IMR-90 (cell line): ENCODE measurements at regions not wholly inside any gene's neighbourhood (a gene's known extent, or its start where the extent isn't known, plus 50 kb on each side); places are given as distances from the start of the nearest gene placed in this dataset.

Source experiments
- ATAC-seq: fragments of 200-7000 bp; cut with Tn5 transposase; 2 replicates; pipeline ENCODE4 v1.9.1; 2020; ENCODE audit warnings: low read depth, mild to moderate bottlenecking, moderate library complexity
- BruUV-seq: library from RNA; stranded (reverse); fragments of 400-500 nt; replicated peaks from 2 replicates; lab custom pipeline; 2021; lab: Mats Ljungman, UMichigan
- CTCF ChIA-PET: fragments of 300-600 bp; formaldehyde crosslinking; extraction: SDS; loops from one replicate; lab custom pipeline; 2021; ENCODE audit warnings: antibody characterized with exemption; lab: Yijun Ruan, JAX
- POLR2A ChIA-PET: fragments of 300-600 bp; sonication (Branson Sonifier 250); formaldehyde crosslinking; loops from one replicate; lab custom pipeline; 2022; ENCODE audit warnings: antibody characterized with exemption; ENCODE audit not compliant: unreplicated experiment; lab: Charles Lee
- DNase-seq: peaks from one replicate; pipeline ENCODE4 v3.0.0; 2013
- H2AFZ ChIP-seq: replicated peaks from 2 replicates; pipeline ENCODE3; 2013; ENCODE audit warnings: low read length, mild to moderate bottlenecking; ENCODE audit not compliant: poor library complexity
- H2AK5ac ChIP-seq: 2 replicates; pipeline ENCODE4 v1.6.1; 2013; ENCODE audit warnings: low read depth, low read length, inconsistent platforms
- H2AK9ac ChIP-seq: replicated peaks from 2 replicates; pipeline ENCODE3; 2013; ENCODE audit warnings: mild to moderate bottlenecking, low read depth, low read length, moderate library complexity; ENCODE audit not compliant: poor library complexity
- H2BK120ac ChIP-seq: 2 replicates; pipeline ENCODE4 v1.6.1; 2013; ENCODE audit warnings: low read depth, low read length, inconsistent platforms
- H2BK15ac ChIP-seq: 3 replicates; pipeline ENCODE4 v1.6.1; 2013; ENCODE audit warnings: low read depth, low read length, inconsistent platforms
- H2BK20ac ChIP-seq: 2 replicates; pipeline ENCODE4 v1.6.1; 2013; ENCODE audit warnings: low read depth, mild to moderate bottlenecking, inconsistent platforms, low read length, moderate library complexity
- H2BK5ac ChIP-seq: 2 replicates; pipeline ENCODE4 v1.6.1; 2013; ENCODE audit warnings: mild to moderate bottlenecking, low read depth, low read length, inconsistent platforms; ENCODE audit not compliant: poor library complexity, severe bottlenecking
- H3K14ac ChIP-seq: replicated peaks from 2 replicates; pipeline ENCODE4 v1.6.1; 2013; ENCODE audit warnings: low read depth, low read length, inconsistent platforms
- H3K18ac ChIP-seq: 2 replicates; pipeline ENCODE4 v1.6.1; 2013; ENCODE audit warnings: low read depth, low read length, control low read depth
- H3K23ac ChIP-seq: 2 replicates; pipeline ENCODE4 v1.6.1; 2013; ENCODE audit warnings: low read depth, low read length, inconsistent platforms
- H3K27ac ChIP-seq: 2 replicates; pipeline ENCODE4 v1.5.1; 2013; ENCODE audit warnings: mild to moderate bottlenecking, control low read depth, low read length; ENCODE audit not compliant: insufficient read depth
- H3K27me3 ChIP-seq: 2 replicates; pipeline ENCODE4 v1.6.1; 2013; ENCODE audit warnings: low read length; ENCODE audit not compliant: control insufficient read depth, insufficient read depth
- H3K36me3 ChIP-seq: 2 replicates; pipeline ENCODE4 v1.6.1; 2013; ENCODE audit warnings: low read length, mixed read lengths; ENCODE audit not compliant: control insufficient read depth, insufficient read depth
- H3K4ac ChIP-seq: 2 replicates; pipeline ENCODE4 v1.6.1; 2013; ENCODE audit warnings: low read depth, low read length, inconsistent platforms
- H3K4me1 ChIP-seq: 2 replicates; pipeline ENCODE4 v1.6.1; 2013; ENCODE audit warnings: low read length, mixed read lengths; ENCODE audit not compliant: control insufficient read depth, insufficient read depth
- H3K4me2 ChIP-seq: 2 replicates; pipeline ENCODE4 v1.6.1; 2013; ENCODE audit warnings: low read depth, mild to moderate bottlenecking, control low read depth, low read length, moderate library complexity
- H3K4me3 ChIP-seq: 2 replicates; pipeline ENCODE4 v1.5.1; 2013; ENCODE audit warnings: low read depth, mild to moderate bottlenecking, control low read depth, low read length, moderate library complexity; ENCODE audit not compliant: insufficient read depth
- H3K56ac ChIP-seq: 2 replicates; pipeline ENCODE4 v1.6.1; 2013; ENCODE audit warnings: low read length, inconsistent platforms; ENCODE audit not compliant: insufficient read depth; ENCODE audit errors: extremely low read depth
- H3K79me1 ChIP-seq, 2 experiments: 2 replicates each; pipeline ENCODE4 v1.6.1; 2013; ENCODE audit warnings: low read length in 2 of 2, inconsistent platforms in 1 of 2, low read depth in 1 of 2
- H3K9ac ChIP-seq: 2 replicates; pipeline ENCODE4 v1.6.1; 2013; ENCODE audit warnings: low read depth, low read length, control low read depth
- H3K9me1 ChIP-seq: 2 replicates; pipeline ENCODE4 v1.6.1; 2013; ENCODE audit warnings: low read length, inconsistent platforms; ENCODE audit not compliant: insufficient read depth
- H3K9me3 ChIP-seq: 2 replicates; pipeline ENCODE4 v1.6.1; 2013; ENCODE audit warnings: low read length; ENCODE audit not compliant: control insufficient read depth, insufficient read depth
- H4K20me1 ChIP-seq: 2 replicates; pipeline ENCODE4 v1.6.1; 2013; ENCODE audit warnings: low read length, inconsistent platforms; ENCODE audit not compliant: insufficient read depth
- H4K5ac ChIP-seq: 2 replicates; pipeline ENCODE4 v1.6.1; 2013; ENCODE audit warnings: mild to moderate bottlenecking, low read depth, low read length, control low read depth
- H4K8ac ChIP-seq, 2 experiments: 2 replicates each; pipeline ENCODE4 v1.6.1; 2013; ENCODE audit warnings: low read depth in 2 of 2, low read length in 2 of 2, control low read depth in 1 of 2, inconsistent platforms in 1 of 2
- H4K91ac ChIP-seq: 2 replicates; pipeline ENCODE4 v1.6.1; 2013; ENCODE audit warnings: low read depth, low read length, inconsistent platforms; ENCODE audit not compliant: insufficient read depth
- BHLHE40 ChIP-seq: fragments of 150-350 bp; IDR thresholded peaks from 2 replicates; pipeline ENCODE4 v1.6.1; 2016; ENCODE audit warnings: mild to moderate bottlenecking, low read depth, low read length
- CHD1 ChIP-seq: IDR thresholded peaks from 2 replicates; pipeline ENCODE4 v1.6.1; 2012; ENCODE audit warnings: low read depth, low read length, improper control_type of control experiment
- ELK1 ChIP-seq: fragments of 150-350 bp; IDR thresholded peaks from 2 replicates; pipeline ENCODE4 v1.6.1; 2016; ENCODE audit warnings: low read depth, mild to moderate bottlenecking, low read length, moderate library complexity, borderline replicate concordance
- MAFK ChIP-seq: IDR thresholded peaks from 2 replicates; pipeline ENCODE4 v1.6.1; 2012; ENCODE audit warnings: low read depth, low read length, improper control_type of control experiment
- MAZ ChIP-seq: IDR thresholded peaks from 2 replicates; pipeline ENCODE4 v1.6.1; 2012; ENCODE audit warnings: low read depth, mild to moderate bottlenecking, low read length, improper control_type of control experiment, moderate library complexity, borderline replicate concordance
- MXI1 ChIP-seq: IDR thresholded peaks from 2 replicates; pipeline ENCODE4 v1.6.1; 2012; ENCODE audit warnings: low read depth, mild to moderate bottlenecking, low read length, moderate library complexity, borderline replicate concordance
- NFE2L2 ChIP-seq: fragments of 150-350 bp; IDR thresholded peaks from 2 replicates; pipeline ENCODE4 v1.6.1; 2016; ENCODE audit warnings: low read depth, mild to moderate bottlenecking, low read length
- POLR2A ChIP-seq: IDR thresholded peaks from 2 replicates; pipeline ENCODE4 v1.6.1; 2012; ENCODE audit warnings: mild to moderate bottlenecking, low read depth, low read length
- RAD21 ChIP-seq: IDR thresholded peaks from 2 replicates; pipeline ENCODE4 v1.6.1; 2012; ENCODE audit warnings: low read length, improper control_type of control experiment
- RCOR1 ChIP-seq: IDR thresholded peaks from 2 replicates; pipeline ENCODE4 v1.6.1; 2012; ENCODE audit warnings: mild to moderate bottlenecking, low read length, improper control_type of control experiment; ENCODE audit not compliant: insufficient replicate concordance
- RFX5 ChIP-seq: IDR thresholded peaks from 2 replicates; pipeline ENCODE4 v1.8.0; 2012; ENCODE audit warnings: low read depth, mild to moderate bottlenecking, low read length, moderate library complexity
- SMC3 ChIP-seq: fragments of 150-350 bp; IDR thresholded peaks from 2 replicates; pipeline ENCODE4 v1.6.1; 2016; ENCODE audit warnings: low read depth, mild to moderate bottlenecking, antibody characterized with exemption, low read length, moderate library complexity
- WGBS, 2 experiments: methylation state at CpG; one replicate each; pipeline versions ENCODE4 v1.1.5 to v1.1.7; 2013; ENCODE audit warnings: missing lambda C conversion rate in 2 of 2; ENCODE audit not compliant: insufficient read length in 1 of 2; ENCODE audit errors: extremely low coverage in 2 of 2; 5-methylcytosine and 5-hydroxymethylcytosine counted together
- dilution Hi-C: fragments of 300-500 bp; cut with HindIII; formaldehyde crosslinking; loops from one replicate; pipeline ENCODE4 v1.14.3; 2018; ENCODE audit warnings: low sequenced_read_pairs; ENCODE audit not compliant: unreplicated experiment
- in situ Hi-C: fragments of 300-500 bp; cut with MboI; formaldehyde crosslinking; loops from 3 replicates; pipeline ENCODE4 v1.14.3; 2019; ENCODE audit warnings: low sequenced_read_pairs, inconsistent platforms, mixed read lengths
- intact Hi-C: fragments of 100-400 bp; cut with micrococcal nuclease; formaldehyde crosslinking; loops from 2 replicates; pipeline ENCODE4 v1.10.0; 2022
- TF ChIP-seq, protein P1 (sequence below): fragments of 150-350 bp; IDR thresholded peaks from 2 replicates; pipeline ENCODE4 v1.6.1; 2017; ENCODE audit warnings: mild to moderate bottlenecking, antibody characterized with exemption, low read length, low read depth
- TF ChIP-seq, protein P2 (sequence below): conservative IDR thresholded peaks from 2 replicates; pipeline ENCODE4 v1.5.1; 2012; ENCODE audit warnings: mild to moderate bottlenecking, low read depth, low read length, improper control_type of control experiment

- no peaks in the 10 kb centered on the region for H3K9me3 ChIP-seq
Observed at GRCh38 chr17:13753154-13753553, 151.4 kb upstream of the HS3ST3A1 start.

More at GRCh38 chr17:13753154-13753553, 151.4 kb upstream of the HS3ST3A1 start:
- Histone ChIP-seq H3K18ac (no peak overlapping the region), H3K4me2 (no peak overlapping the region), H2BK120ac (no peak overlapping the region), H3K4me3 (no peak overlapping the region), H2BK5ac (no peak overlapping the region), H3K27me3 (no peaks in the 10 kb centered on the region), H3K14ac (no peak overlapping the region), H2BK20ac (no peak overlapping the region), H3K9me1 (no peaks in the 10 kb centered on the region), H4K5ac (no peak overlapping the region), H2AFZ (no peak overlapping the region), H3K56ac (no peak overlapping the region), H2BK15ac (no peak overlapping the region), H3K23ac (no peak overlapping the region), H3K9ac (no peak overlapping the region), H3K4ac (no peak overlapping the region), H2AK5ac (no peak overlapping the region), H3K79me1 (no peaks in the 10 kb centered on the region), H2AK9ac (no peak overlapping the region), H4K91ac (no peak overlapping the region), H4K8ac (no peak overlapping the region), H3K36me3 (no peaks in the 10 kb centered on the region), H4K20me1 (no peaks in the 10 kb centered on the region), H3K4me1 (peaks cover 5% of the 10 kb centered on the region; the same call in 1 of the 2 replicates), H3K27ac (no peak overlapping the region)
- in situ Hi-C loops (no loop called here), intact Hi-C loops (no loop called here), dilution Hi-C loops (no loop called here)
- BruUV-seq = no TSS peak
- CTCF ChIA-PET = no interaction called here
- WGBS, 2 experiments = no CpG with 5 or more reads among the region's 3 CpGs
- ATAC-seq (no peak), DNase-seq (no peak)
- POLR2A ChIA-PET = no interaction called here
- TF ChIP-seq, protein P1, sequence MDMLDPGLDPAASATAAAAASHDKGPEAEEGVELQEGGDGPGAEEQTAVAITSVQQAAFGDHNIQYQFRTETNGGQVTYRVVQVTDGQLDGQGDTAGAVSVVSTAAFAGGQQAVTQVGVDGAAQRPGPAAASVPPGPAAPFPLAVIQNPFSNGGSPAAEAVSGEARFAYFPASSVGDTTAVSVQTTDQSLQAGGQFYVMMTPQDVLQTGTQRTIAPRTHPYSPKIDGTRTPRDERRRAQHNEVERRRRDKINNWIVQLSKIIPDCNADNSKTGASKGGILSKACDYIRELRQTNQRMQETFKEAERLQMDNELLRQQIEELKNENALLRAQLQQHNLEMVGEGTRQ = no peak
- no peak for TF ChIP-seq POLR2A
- no peak for TF ChIP-seq MAZ
- TF ChIP-seq, protein P2, sequence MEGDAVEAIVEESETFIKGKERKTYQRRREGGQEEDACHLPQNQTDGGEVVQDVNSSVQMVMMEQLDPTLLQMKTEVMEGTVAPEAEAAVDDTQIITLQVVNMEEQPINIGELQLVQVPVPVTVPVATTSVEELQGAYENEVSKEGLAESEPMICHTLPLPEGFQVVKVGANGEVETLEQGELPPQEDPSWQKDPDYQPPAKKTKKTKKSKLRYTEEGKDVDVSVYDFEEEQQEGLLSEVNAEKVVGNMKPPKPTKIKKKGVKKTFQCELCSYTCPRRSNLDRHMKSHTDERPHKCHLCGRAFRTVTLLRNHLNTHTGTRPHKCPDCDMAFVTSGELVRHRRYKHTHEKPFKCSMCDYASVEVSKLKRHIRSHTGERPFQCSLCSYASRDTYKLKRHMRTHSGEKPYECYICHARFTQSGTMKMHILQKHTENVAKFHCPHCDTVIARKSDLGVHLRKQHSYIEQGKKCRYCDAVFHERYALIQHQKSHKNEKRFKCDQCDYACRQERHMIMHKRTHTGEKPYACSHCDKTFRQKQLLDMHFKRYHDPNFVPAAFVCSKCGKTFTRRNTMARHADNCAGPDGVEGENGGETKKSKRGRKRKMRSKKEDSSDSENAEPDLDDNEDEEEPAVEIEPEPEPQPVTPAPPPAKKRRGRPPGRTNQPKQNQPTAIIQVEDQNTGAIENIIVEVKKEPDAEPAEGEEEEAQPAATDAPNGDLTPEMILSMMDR = no peak
- TF ChIP-seq RFX5 = no peak
- no peak for TF ChIP-seq RAD21
- no peak for TF ChIP-seq BHLHE40
- TF ChIP-seq RCOR1 = no peak
- no peak for TF ChIP-seq NFE2L2
- TF ChIP-seq MXI1 = no peak
- no peak for TF ChIP-seq ELK1
- no peak for TF ChIP-seq SMC3
- no peak for TF ChIP-seq CHD1
- TF ChIP-seq MAFK = no peak
